Retinal pigment epithelial cell (primary cell): ENCODE measurements at regions not wholly inside any gene's neighbourhood (a gene's known extent, or its start where the extent isn't known, plus 50 kb on each side); places are given as distances from the start of the nearest gene placed in this dataset.

Experiments used
- DNase-seq: peaks from one replicate; pipeline ENCODE4 v3.0.0-alpha.2; 2010; ENCODE audit warnings: low read depth
- H3K4me3 ChIP-seq: 2 replicates; pipeline ENCODE4 v1.5.1; 2011; ENCODE audit warnings: mild to moderate bottlenecking, low read length, control low read depth, moderate library complexity
- TF ChIP-seq, protein P1 (sequence below): conservative IDR thresholded peaks from 2 replicates; pipeline ENCODE4 v1.5.1; 2011; ENCODE audit warnings: low read depth, low read length, control low read depth, inconsistent platforms

DNA sequence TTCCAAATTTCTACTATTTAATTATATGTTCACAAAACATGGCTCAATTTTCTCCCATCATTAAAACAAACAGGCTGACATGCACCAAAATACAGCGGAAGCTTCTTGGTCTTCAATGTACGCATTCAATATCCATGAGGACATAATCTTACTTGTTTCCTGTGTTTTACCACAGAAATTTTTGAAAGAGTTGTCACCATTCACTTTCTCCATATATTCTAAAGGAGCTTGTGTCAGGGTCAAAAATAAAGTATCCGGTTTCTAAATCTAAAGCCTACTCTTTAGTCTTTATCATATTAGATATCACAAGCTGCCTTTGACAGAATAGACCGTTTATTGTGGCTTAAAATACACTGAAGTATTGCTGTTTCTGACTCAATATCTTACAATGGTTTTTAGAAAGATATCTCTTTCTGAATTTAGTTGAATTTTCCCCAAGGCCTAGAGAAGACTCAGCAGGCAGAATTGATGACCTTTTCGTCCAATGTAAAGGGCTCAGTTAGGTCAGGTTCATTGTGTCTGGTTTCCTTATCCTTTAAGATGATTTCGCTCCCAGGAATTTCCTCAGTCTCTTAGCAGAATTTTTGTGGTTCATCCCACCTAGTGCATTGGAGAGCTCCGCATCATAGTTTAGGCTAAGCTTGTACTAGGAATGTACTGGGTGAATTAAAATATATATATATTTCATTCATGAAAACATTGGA lies 717.2 kb downstream of the NCAM2 start:
- TF ChIP-seq, protein P1, sequence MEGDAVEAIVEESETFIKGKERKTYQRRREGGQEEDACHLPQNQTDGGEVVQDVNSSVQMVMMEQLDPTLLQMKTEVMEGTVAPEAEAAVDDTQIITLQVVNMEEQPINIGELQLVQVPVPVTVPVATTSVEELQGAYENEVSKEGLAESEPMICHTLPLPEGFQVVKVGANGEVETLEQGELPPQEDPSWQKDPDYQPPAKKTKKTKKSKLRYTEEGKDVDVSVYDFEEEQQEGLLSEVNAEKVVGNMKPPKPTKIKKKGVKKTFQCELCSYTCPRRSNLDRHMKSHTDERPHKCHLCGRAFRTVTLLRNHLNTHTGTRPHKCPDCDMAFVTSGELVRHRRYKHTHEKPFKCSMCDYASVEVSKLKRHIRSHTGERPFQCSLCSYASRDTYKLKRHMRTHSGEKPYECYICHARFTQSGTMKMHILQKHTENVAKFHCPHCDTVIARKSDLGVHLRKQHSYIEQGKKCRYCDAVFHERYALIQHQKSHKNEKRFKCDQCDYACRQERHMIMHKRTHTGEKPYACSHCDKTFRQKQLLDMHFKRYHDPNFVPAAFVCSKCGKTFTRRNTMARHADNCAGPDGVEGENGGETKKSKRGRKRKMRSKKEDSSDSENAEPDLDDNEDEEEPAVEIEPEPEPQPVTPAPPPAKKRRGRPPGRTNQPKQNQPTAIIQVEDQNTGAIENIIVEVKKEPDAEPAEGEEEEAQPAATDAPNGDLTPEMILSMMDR, result no peak

DNA sequence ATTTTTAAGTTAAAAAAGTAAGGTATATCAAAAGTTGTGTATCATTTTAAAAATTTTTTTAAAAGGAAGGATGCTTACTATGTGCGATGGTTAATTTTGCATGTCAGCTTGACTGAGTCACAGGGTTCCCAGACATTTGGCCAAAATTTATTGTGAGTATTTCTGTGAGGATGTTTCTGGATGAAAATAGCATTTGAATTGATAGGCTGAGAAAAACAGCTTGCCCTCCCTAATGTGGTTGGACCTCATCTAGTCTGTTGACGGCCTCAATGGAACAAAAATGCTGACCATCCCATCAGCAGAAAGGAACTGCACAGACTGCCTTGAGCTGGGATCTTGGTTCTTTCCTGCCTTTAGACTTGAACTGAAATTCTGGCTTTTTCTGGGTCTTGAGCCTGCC lies 724.5 kb downstream of the NCAM2 start:
- DNase-seq, result no peak
- H3K4me3 ChIP-seq, result no peak overlapping the region
- TF ChIP-seq, protein P1, result no peak

More for the DNA sequence above, 717.2 kb downstream of the NCAM2 start:
- peak; percentile 56 for DNase-seq
- H3K4me3 ChIP-seq, result no peak overlapping the region

DNA sequence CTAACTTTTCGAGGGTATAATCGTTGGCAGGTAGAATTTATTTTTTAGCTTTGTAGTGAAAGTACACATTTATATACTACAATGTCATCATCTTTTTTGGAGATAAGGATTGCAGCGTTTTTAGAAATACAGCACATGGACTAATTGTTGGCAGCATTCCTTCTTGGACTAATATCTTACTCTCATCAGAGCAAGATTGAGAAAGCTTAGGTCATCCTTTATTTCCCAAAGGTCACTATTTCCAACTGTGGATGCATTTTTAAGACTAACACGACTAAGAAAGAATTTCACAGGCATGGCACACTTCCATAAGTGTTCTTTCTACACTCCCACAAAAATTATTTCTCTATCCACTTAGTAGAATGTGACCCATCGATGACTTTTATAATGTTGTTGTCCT lies 732.3 kb downstream of the NCAM2 start:
- TF ChIP-seq, protein P1, result no peak
- DNase-seq, result no peak

DNA sequence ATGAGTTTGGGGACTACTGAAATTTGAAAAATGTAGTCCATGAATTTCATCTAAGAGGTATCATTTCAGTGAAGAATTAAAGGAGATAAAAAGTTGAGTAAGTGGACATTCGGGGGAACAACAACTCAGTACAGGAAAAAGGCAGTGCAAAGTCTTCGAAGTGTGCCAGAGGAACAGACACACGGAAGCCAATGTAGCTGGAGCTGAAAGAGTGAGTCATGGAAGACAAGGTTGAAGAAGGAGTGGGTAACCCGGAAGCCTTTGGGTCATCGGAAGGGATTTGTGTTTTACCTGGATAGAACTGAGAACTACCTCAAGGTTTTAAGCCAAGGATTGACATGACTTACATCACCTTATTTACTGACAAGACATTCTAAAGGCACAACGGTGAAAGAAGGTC lies 733.4 kb downstream of the NCAM2 start:
- TF ChIP-seq, protein P1, result no peak
- no peak overlapping the region for H3K4me3 ChIP-seq
- no peak for DNase-seq

More for the DNA sequence above, 732.3 kb downstream of the NCAM2 start:
- H3K4me3 ChIP-seq, result no peak overlapping the region

DNA sequence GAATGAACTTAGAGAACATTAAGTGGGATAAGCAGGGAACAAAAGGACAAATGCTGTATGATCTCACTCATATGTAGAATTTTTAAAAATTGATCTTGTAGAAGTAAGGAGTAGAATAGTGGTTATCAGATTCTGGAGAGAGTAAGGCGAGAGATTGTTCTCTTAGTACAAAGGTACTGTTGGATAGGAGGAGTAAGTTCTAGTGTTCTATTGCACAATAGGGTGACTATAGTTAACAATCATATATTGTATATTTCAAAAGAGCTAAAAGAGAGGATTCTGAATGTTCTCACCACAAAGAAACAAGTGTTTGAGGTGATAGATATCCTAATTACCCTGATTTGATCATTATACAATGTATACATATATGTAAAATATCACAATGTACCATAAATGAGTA lies 735.9 kb downstream of the NCAM2 start:
- DNase-seq, result no peak
- TF ChIP-seq, protein P1, result no peak
- H3K4me3 ChIP-seq, result no peak overlapping the region

DNA sequence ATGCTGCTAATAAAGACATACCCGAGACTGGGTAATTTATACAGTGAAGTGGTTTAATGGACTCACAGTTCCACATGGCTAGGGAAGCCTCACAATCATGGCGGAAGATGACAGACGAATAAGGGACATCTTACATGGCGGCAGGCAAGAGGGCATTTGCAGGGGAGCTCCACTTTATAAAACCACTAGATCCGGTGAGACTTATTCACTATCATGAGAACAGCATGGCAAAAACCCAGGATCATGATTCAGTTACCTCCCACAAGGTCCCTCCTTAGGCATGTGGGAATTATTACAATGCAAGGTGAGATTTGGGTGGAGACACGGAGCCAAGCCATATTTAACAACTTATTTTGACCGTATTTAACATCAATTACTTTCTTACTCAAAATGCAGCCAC lies 739.0 kb downstream of the NCAM2 start:
- no peak overlapping the region for H3K4me3 ChIP-seq
- DNase-seq, result no peak
- TF ChIP-seq, protein P1, result no peak

DNA sequence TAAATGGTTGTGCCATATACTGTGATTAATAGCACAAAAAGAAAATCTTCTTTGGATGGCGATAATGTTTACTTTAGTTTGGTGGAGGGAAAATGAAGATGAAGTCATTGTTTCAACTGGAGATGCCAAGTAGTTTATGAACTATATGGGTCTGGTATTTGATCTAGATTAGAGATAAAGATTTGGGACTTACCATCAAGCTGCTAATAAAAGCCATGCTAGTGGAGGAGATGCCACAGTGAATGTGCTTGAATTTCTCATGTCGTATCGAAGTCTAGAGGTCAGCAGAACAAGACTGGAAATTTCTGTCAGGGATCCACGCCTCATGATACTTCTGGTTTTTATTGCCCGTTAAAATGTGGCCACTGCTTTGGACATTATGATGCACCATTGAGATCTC lies 742.0 kb downstream of the NCAM2 start:
- no peak for DNase-seq
- TF ChIP-seq, protein P1, result no peak
- H3K4me3 ChIP-seq, result no peak overlapping the region
